Endothelial cell of umbilical vein (primary cell): ENCODE measurements at regions not wholly inside any gene's neighbourhood (a gene's known extent, or its start where the extent isn't known, plus 50 kb on each side); places are given as distances from the start of the nearest gene placed in this dataset.

ENCODE experiments used
- BruUV-seq: library from RNA; stranded (reverse); fragments of 400-500 nt; replicated peaks from 2 replicates; lab custom pipeline; 2021; lab: Mats Ljungman, UMichigan
- CTCF ChIA-PET: fragments of 300-600, 350-600 bp; sonication (Branson Sonifier 250); formaldehyde crosslinking; loops from one replicate; lab custom pipeline; 2021; ENCODE audit warnings: antibody characterized with exemption, inconsistent platforms; lab: Charles Lee
- POLR2A ChIA-PET: fragments of 300-600, 350-600 bp; sonication (Branson Sonifier 250); formaldehyde crosslinking; loops from one replicate; lab custom pipeline; 2021; ENCODE audit warnings: antibody characterized with exemption, inconsistent platforms; lab: Charles Lee
- DNase-seq: peaks from one replicate; pipeline ENCODE4 v3.0.0-alpha.2; 2011; ENCODE audit warnings: low read depth, low spot score
- FAIRE-seq: peaks from 2 replicates; lab custom pipeline; 2011; peaks lifted over from hg19 to GRCh38; lab: Jason Lieb, UNC
- H2AFZ ChIP-seq: 2 replicates; pipeline ENCODE4 v1.6.0; 2012; ENCODE audit warnings: low read depth, low read length, control low read depth, inconsistent platforms
- H3K27ac ChIP-seq: 2 replicates; pipeline ENCODE4 v1.5.1; 2011; ENCODE audit warnings: low read depth, mild to moderate bottlenecking, control low read depth, low read length, moderate library complexity; ENCODE audit not compliant: insufficient read depth
- H3K27me3 ChIP-seq, 2 experiments: 2 replicates each; pipeline versions ENCODE4 v1.6.0 to v1.6.1; 2011; ENCODE audit warnings: low read length in 2 of 2, mixed read lengths in 1 of 2; ENCODE audit not compliant: control insufficient read depth in 2 of 2, insufficient read depth in 2 of 2
- H3K36me3 ChIP-seq, 2 experiments: 2 replicates in 1 of 2; 3 replicates in 1 of 2; pipeline ENCODE4 v1.5.1; 2011; ENCODE audit warnings: low read length in 2 of 2, mild to moderate bottlenecking in 1 of 2, moderate library complexity in 1 of 2; ENCODE audit not compliant: control insufficient read depth in 2 of 2, insufficient read depth in 2 of 2; ENCODE audit errors: extremely low read depth in 1 of 2
- H3K4me1 ChIP-seq: 3 replicates; pipeline ENCODE4 v1.5.1; 2011; ENCODE audit warnings: mild to moderate bottlenecking, low read length; ENCODE audit not compliant: control insufficient read depth, insufficient read depth; ENCODE audit errors: extremely low read depth
- H3K4me2 ChIP-seq: 2 replicates; pipeline ENCODE4 v1.6.1; 2011; ENCODE audit warnings: low read length, control low read depth, mixed read lengths; ENCODE audit not compliant: insufficient read depth
- H3K4me3 ChIP-seq, 3 experiments: fragments of 200-600 bp in 1 of 3; sonication (generic), shearing (Covaris generic) in 1 of 3; replicated peaks in 1 of 3; 2 replicates each; pipeline ENCODE4 v1.5.1; 2011 to 2016; ENCODE audit warnings: control low read depth in 3 of 3, low read length in 3 of 3, mild to moderate bottlenecking in 2 of 3, inconsistent platforms in 1 of 3, low read depth in 1 of 3, moderate library complexity in 1 of 3; ENCODE audit not compliant: insufficient read depth in 1 of 3
- H3K79me2 ChIP-seq: 2 replicates; pipeline ENCODE4 v1.6.0; 2012; ENCODE audit warnings: low read length, inconsistent platforms; ENCODE audit not compliant: control insufficient read depth, insufficient read depth
- H3K9ac ChIP-seq: replicated peaks from 2 replicates; pipeline ENCODE3; 2011; ENCODE audit warnings: low read length, control low read depth; ENCODE audit not compliant: insufficient read depth; ENCODE audit errors: extremely low read depth
- H3K9me1 ChIP-seq: replicated peaks from 3 replicates; pipeline ENCODE4 v1.6.0; 2011; ENCODE audit warnings: mild to moderate bottlenecking, low read length; ENCODE audit not compliant: control insufficient read depth, insufficient read depth; ENCODE audit errors: extremely low read depth
- H3K9me3 ChIP-seq: replicated peaks from 2 replicates; pipeline ENCODE4 v1.5.1; 2012; ENCODE audit warnings: low read length, inconsistent platforms; ENCODE audit not compliant: control insufficient read depth, insufficient read depth
- H4K20me1 ChIP-seq: replicated peaks from 2 replicates; pipeline ENCODE3; 2011; ENCODE audit warnings: mild to moderate bottlenecking, low read length; ENCODE audit not compliant: control insufficient read depth, insufficient read depth; ENCODE audit errors: extremely low read depth
- EZH2 ChIP-seq: IDR thresholded peaks from 2 replicates; pipeline ENCODE4 v1.6.1; 2012; ENCODE audit warnings: borderline replicate concordance, low read depth, mild to moderate bottlenecking, moderate library complexity, low read length, inconsistent platforms; ENCODE audit not compliant: severe bottlenecking
- FOS ChIP-seq: IDR thresholded peaks from 2 replicates; pipeline ENCODE4 v1.6.1; 2011; ENCODE audit warnings: mild to moderate bottlenecking, low read length, moderate library complexity, borderline replicate concordance; ENCODE audit not compliant: insufficient read depth
- GATA2 ChIP-seq: IDR thresholded peaks from 2 replicates; pipeline ENCODE4 v1.7.0; 2011; ENCODE audit warnings: low read depth, mild to moderate bottlenecking, moderate library complexity, mixed read lengths, low read length; ENCODE audit not compliant: insufficient read length, insufficient read depth
- JUN ChIP-seq: IDR thresholded peaks from 2 replicates; pipeline ENCODE4 v1.6.1; 2011; ENCODE audit warnings: borderline replicate concordance, low read depth; ENCODE audit not compliant: insufficient read length, insufficient read depth
- MYC ChIP-seq: IDR thresholded peaks from one replicate; pipeline ENCODE4 v1.6.1; 2011; ENCODE audit warnings: mild to moderate bottlenecking, low read depth, low read length
- POLR2A ChIP-seq: IDR thresholded peaks from 2 replicates; pipeline ENCODE4 v1.6.1; 2012; ENCODE audit warnings: low read depth, mild to moderate bottlenecking, control low read depth, low read length
- POLR2AphosphoS5 ChIP-seq: IDR thresholded peaks from 2 replicates; pipeline ENCODE4 v1.6.1; 2012; ENCODE audit warnings: low read depth, mild to moderate bottlenecking, control low read depth, low read length, moderate library complexity; ENCODE audit not compliant: insufficient read depth
- dilution Hi-C: fragments of 300-500 bp; cut with MboI; formaldehyde crosslinking; loops from one replicate; pipeline ENCODE4 v1.15.0; 2019; ENCODE audit warnings: low sequenced_read_pairs; ENCODE audit not compliant: extremely low pct_ligation_motif_present
- intact Hi-C: fragments of 100-400 bp; cut with micrococcal nuclease; formaldehyde crosslinking; loops from one replicate; pipeline ENCODE4 v1.10.0; 2022
- TF ChIP-seq, protein P1 (sequence below): IDR thresholded peaks from 2 replicates; pipeline ENCODE4 v1.6.1; 2011; ENCODE audit not compliant: insufficient read depth, insufficient read length
- TF ChIP-seq, protein P2 (sequence below), 2 donors: IDR thresholded peaks; 1 replicate in 1 of 2; 2 replicates in 1 of 2; pipeline ENCODE4 v1.5.1; 2011; ENCODE audit warnings: low read length in 2 of 2, mild to moderate bottlenecking in 2 of 2, moderate library complexity in 2 of 2, control low read depth in 1 of 2, inconsistent platforms in 1 of 2, low read depth in 1 of 2; ENCODE audit not compliant: insufficient read depth in 1 of 2; ENCODE audit errors: extremely low read depth in 1 of 2

DNA sequence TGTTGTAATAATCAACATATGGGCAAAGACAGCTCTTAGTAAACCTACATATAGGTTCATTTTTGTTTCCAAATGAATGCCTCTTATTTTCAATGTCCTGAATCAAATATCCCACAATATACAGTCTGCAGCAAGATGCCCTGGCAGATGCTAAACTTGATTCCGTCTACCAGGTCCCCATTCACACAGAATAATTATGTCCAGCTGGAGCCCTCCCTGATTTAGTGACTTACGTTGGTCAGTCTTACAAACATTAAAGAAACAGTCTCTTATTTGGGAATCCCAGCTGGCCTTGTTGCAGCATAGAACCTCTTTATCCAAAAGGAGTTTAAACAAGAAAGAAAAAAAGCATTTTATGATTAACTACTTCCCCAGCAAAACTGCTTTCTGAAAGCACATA lies 82.7 kb upstream of the BMP4 start:
- CTCF ChIA-PET = no interaction called here
- intact Hi-C loops = no loop called here

More for the DNA sequence above, 82.7 kb upstream of the BMP4 start:
- H3K4me1 ChIP-seq = no peaks in the 10 kb centered on the region
- no peak overlapping the region for H3K4me3 ChIP-seq
- TF ChIP-seq, protein P1, sequence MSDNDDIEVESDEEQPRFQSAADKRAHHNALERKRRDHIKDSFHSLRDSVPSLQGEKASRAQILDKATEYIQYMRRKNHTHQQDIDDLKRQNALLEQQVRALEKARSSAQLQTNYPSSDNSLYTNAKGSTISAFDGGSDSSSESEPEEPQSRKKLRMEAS = no peak
- TF ChIP-seq GATA2 (no peak), POLR2AphosphoS5 (no peak), JUN (no peak), MYC (no peak), EZH2 (no peak), FOS (no peak), POLR2A (no peak)
- TF ChIP-seq, protein P2, sequence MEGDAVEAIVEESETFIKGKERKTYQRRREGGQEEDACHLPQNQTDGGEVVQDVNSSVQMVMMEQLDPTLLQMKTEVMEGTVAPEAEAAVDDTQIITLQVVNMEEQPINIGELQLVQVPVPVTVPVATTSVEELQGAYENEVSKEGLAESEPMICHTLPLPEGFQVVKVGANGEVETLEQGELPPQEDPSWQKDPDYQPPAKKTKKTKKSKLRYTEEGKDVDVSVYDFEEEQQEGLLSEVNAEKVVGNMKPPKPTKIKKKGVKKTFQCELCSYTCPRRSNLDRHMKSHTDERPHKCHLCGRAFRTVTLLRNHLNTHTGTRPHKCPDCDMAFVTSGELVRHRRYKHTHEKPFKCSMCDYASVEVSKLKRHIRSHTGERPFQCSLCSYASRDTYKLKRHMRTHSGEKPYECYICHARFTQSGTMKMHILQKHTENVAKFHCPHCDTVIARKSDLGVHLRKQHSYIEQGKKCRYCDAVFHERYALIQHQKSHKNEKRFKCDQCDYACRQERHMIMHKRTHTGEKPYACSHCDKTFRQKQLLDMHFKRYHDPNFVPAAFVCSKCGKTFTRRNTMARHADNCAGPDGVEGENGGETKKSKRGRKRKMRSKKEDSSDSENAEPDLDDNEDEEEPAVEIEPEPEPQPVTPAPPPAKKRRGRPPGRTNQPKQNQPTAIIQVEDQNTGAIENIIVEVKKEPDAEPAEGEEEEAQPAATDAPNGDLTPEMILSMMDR (IDR thresholded peaks at IDR 0.05; ENCODE audit: extremely low read depth in 1 of 2, insufficient read depth in 1 of 2, low read depth in 1 of 2, low read length in 2 of 2) = no peak
- H4K20me1 ChIP-seq = no peaks in the 10 kb centered on the region
- H3K4me2 ChIP-seq = no peak overlapping the region
- H3K9me3 ChIP-seq = no peaks in the 10 kb centered on the region
- H3K36me3 ChIP-seq = no peaks in the 10 kb centered on the region
- no peaks in the 10 kb centered on the region for H3K79me2 ChIP-seq
- no peaks in the 10 kb centered on the region for H3K27me3 ChIP-seq
- DNase-seq (no peak), FAIRE-seq (no peak)
- POLR2A ChIA-PET = interaction anchor here (0.6 kb wide), 1 partner anchor 10 kb away, joined by 10 read pairs; no protein-coding TSS in a partner anchor
- no TSS peak for BruUV-seq
- H3K9ac ChIP-seq = no peak overlapping the region
- no peak overlapping the region for H2AFZ ChIP-seq
- dilution Hi-C loops = no loop called here
- no peak overlapping the region for H3K27ac ChIP-seq
- H3K9me1 ChIP-seq = no peaks in the 10 kb centered on the region
